Nucleus accumbens (tissue), 56 donors: ENCODE measurements at regions not wholly inside any gene's neighbourhood (a gene's known extent, or its start where the extent isn't known, plus 50 kb on each side); places are given as distances from the start of the nearest gene placed in this dataset.

Source experiments
- DNase-seq, 56 donors: peaks; one replicate each; lab custom pipeline; 2025; lab: John Stamatoyannopoulos, UW

DNA sequence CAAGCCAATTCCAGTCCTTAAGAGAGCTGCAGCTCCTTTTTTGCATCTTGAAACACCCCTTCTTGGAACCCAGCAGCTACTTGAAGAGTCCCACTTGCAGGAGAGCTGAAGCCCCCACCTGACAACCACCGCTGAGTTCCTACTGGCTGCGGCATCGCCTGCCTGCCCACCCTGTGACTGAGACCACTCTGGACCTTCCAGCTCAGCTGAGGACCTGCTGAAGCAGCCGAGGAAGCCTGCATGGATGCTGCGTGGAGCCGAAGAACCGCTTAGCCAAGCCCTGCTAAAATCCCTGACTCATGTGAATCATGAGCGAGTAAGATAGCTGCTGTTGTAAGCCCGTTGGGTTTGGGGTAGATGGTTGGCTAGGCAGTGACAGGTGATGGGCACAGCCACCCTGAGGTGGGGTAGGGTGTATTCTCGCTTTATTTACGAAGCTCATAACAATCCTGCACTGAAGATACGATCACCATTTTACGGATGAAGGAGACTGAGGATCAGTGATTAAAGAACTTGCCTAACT, 78.4 kb downstream of the INHBB start:
- no peak for DNase-seq

GRCh38 chr2:120425014-120425413, 79.1 kb downstream of the INHBB start:
- no peak for DNase-seq

DNA sequence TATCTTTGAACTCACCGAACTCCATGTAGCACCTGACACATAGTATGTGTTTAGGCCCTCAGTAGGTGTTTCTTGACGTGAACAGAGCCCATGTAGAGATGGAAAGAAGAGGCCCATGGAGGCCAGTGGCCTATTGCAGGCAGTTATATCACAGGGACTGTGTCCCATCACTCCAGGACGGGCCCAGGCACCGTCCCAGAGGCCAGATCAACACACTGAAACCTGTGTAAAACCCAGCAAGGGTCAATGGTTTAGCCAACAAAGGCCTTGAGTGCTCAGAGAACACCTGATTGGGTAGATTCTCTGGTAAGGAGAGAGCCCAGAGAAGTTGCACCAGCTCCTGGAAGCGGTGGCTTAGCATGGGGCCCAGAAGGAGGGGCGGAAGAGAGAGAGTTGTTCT, 82.8 kb downstream of the INHBB start:
- DNase-seq: no peak

GRCh38 chr2:120429586-120430500, 83.9 kb downstream of the INHBB start:
- no peak for DNase-seq

DNA sequence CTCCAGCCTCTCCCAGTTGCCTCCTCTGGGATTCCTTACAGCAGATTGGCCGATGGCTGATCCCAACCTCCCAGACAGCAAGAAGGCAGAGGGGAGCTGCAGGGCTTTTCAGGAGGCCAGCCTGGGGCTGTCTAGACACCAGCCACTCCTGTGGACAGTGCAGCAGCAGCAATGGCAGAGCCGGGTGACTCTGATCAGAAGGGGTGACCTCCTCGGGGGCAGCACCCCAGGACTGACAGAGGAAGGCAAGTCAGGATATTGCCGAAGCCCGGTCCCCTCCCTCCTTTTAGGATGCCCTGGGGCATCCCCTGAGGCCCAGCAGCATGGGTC, 84.5 kb downstream of the INHBB start:
- no peak for DNase-seq

DNA sequence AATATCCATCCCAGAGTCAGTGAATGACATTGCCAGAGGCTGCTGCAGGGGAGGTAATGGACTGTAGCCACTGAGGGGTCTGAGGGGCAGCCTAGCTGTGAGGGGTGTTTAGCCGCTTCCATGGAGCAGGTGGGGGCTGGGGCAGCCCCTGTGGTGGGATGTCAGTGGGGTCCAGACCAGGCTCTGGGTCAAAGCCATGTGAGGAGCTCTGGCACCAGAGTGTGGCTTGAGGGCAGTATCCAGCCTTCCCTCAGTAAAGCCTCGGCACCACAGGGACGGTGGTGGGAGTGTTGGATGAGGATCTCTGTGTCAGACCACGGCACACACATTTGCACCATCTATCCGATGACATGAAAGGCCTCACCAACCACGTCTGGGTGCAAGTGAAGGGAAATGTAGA, 85.0 kb downstream of the INHBB start:
- DNase-seq: no peak

DNA sequence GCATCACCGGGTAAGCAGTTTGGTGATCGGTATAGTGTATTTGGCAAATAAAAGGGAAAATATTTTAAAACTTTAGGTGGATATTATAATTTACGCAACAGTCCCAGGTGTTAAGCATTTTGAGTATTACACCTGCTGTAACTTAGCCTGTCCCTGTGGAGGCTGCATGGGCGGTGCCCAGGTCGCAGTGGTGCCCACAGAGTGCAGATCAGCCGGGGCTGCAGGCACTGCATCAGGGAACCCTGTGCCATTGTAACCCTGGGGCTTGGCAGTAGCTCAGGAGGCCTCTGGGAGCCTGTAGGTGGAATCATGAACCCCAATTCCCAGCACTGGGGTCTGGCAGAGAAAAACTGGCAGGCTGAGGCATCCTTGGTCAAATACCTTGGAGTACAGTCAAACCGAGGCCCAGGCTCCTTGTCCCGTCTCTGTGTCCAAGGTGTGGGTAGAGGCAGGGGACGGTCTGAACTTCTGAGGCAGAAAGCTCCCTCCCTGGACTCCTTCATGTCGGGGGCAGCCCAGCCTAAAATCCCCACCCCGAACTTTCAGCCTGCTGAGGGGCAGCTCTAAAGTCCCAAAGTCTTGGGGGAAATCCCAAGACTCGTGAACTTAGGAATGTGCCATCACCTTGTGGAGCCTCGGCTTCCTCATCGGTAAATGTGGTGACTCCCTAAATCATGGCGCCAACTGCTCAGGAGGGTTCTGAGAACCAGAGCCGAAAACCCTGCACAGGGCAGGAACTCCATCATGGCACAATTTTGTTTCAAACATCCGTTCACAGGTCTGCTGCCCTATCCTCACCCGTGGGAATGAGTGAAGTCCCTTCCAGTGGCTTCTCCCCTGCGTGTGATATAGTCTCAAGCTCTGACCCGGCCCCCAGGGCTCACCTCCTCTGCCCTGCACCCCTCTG, 85.7 kb downstream of the INHBB start:
- no peak for DNase-seq

- no peak for DNase-seq
These were observed 86.5 kb downstream of the INHBB start for GRCh38 chr2:120432293-120432975.

DNA sequence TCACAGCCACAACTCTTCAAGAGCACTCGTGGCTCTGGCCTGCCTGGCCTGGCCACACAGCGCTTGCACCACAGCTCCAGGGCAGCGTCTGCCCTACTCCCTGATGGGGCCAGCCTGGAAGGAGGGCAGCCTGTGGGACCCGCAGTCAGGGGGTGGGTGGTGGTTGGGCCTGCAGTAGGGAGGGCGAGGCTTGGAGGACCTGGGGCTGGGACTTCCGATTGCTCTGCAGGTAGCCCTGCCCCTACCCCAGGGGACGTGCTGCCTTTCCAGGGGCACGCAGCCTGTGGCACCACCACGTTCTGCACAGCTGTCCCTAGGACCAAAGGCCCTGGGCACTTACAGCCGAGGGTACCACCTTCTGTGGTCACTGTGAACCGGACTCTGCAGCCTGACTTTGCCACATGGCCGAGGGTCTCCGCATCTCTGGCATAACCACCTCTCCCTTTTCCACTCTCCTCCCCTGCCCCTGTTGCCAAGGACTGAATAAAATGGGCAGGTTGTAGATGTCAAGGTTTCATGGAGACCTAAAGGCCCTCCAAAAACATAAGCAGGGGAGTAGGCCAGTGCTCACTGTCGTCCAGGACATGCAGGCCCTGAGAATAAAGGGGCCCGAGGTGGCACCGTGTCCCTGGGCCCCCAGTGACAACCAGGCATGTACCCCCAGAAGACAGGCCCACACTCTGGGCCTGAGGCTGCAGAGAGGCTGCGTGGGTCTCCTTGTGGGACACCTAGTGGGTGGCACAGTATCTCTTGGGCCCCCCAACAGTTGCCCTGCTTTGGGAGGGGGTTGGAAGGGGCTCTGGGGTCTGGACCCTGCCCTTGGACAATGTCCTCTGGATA, 87.3 kb downstream of the INHBB start:
- DNase-seq: no peak

DNA sequence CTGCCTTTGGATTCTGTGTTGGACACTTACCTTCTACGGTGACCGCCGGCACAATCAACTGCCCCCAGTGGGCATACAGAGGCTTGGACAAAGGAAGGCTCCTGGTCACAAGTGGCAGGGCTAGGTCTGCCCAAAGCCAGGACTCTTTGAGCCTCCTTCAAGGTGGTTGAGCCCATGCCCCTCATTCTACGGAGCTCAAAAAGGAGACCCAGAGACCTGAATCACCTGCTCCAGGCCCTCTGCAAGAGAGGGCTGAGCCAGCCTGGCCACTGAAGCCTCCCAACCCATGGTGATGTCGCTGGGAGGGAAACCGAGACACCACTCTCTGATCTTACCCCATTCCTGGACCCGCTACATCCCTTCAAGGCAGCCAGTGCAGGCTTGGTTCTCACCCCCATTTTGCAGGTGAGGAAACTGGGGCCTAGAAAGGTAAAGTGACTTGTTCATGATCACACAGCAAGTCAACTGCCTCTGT, 87.9 kb downstream of the INHBB start:
- DNase-seq: no peak

DNA sequence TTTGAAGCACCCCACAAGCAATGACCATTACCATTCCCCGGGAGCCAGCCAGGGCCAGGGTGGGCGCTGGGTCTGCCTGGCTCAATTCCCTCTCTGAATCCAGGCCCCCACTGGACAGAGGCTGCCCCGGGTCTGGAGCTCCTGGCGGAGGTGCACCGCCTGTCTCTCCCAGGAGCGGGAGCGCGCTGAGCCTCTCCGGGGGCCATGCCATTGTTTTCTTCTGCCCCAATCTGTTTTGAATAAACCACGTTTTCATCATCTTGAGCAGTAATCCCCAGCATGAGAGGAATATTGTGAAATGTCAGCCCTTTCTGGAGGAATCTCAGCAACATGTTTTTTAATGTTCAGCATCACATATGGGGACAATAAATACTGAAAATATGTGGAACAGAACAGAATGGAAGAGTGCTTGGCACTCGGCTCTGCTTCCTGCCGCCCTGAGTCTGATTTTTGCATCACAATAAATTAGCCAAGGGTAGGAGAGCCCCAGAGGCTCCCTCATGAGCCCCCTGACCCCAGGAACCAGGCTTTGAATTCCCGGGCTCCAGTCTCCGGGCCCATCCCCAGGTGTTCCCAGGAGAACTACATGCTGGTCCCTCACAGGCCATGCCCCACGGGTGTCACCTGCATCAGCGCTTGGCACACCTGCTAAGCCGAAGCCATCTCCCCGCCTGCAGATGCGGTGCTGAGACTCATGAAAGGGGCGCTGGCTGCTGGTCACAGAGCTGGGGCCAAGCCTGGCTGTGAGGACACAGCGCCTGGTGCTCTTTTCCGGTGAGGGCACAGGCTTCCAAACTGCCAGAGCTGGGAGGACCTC, 88.8 kb downstream of the INHBB start:
- no peak for DNase-seq

DNA sequence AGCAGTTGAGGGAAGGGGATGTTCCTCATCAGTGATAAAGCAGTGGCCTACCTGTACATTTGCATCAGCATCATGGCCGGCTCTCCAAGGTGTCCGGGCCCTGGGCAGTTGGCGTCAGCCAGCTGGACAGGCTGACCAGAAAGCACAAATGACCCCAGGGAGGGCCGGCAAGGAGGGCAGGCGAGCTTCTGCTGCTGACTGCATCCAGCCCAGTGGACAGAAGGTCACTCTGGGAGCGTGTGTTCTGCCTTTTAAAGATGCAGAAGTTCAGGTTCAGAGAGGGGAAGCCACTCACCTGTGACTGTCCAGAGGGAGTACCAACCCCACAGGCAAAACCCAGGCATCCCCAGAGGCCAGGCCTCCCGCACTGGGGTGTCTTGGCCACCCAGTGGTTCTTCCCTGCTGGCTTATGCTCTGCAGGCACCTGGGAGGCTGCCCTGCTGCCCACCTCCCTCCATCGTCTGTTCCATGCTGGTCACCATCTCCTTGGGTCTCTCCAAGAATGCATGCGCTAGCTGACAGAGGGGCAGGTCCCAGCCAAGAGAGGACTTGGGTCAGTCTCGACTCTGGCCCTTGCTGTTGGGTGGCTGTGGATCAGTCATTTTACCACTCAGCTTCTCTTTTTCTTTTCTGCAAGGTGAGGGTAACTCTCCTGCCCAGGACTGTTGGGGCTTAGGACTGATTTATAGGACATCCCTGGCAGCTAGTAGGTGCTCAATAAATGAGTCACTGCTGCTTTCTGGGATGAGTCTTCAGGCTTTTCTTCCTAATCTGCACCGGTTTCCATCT, 89.9 kb downstream of the INHBB start:
- DNase-seq: no peak

DNA sequence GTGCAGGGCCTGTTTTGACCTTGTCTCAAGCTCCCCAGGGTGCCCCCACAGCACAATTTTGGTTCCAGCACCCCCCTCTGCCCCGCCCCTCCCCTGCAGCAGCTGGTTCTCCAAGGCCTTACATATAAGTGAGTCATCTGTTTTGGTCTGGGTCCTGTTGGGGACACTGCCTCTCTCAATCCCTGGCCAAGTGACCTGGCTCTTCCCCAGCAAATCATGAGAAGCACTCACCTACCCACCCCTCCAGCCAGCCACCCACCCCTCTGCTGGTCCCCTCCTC, 90.5 kb downstream of the INHBB start:
- DNase-seq: no peak

DNA sequence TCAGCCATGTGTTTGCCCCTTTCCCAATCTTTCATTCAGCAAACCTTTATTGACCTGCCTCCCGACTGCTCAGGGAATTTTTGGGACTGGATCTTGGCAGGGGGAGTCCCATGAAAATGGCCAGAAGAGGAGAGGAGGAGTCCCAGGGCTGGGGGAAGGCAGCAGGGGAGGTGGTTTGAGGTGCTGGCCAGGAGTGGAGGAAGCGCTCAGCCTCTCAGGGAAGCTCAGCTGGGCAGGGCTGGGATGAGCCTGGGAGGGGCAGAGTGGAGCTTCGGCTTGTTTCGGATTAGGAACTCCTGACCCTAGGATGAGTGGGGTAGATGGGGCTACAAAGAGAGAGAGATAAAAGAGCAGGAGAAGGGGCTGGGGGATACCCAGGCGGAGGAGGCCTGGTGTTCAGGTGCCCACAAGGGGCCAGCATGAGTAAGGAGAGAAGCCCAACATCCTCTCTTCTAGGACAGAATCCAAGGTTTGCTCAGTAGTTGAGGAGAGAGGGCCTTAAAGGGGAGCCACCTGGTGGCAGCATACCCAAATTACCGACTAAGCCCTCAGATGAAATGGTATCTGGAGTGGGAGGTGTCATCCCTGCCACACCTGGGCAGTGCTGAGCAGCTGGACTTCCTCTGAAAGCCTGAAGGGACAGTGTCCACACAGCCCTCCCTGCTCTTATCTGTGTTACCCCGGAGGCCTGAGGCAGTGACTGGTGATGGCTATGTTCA, 91.1 kb downstream of the INHBB start:
- no peak for DNase-seq

DNA sequence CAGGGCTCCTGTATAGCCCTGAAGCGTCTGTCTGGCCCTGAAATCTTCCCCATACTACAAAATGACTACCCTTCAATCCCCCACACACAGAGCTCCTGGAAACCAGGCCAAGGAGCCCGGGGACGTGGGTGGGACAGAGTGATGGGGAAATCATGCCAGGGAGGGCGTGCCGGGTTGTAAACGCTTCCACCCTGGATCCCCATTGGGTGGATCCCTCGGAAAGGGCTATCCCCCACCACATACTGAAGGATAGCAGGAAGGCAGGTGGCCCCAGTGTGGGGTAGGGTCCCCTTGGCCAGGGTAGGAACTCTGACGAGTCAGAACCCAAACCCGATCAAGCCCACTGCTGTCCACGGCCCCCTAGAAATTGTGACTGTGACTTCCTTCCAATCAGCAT, 91.7 kb downstream of the INHBB start:
- DNase-seq: no peak

- no peak for DNase-seq
These were observed 92.5 kb downstream of the INHBB start for GRCh38 chr2:120438301-120439066.

DNA sequence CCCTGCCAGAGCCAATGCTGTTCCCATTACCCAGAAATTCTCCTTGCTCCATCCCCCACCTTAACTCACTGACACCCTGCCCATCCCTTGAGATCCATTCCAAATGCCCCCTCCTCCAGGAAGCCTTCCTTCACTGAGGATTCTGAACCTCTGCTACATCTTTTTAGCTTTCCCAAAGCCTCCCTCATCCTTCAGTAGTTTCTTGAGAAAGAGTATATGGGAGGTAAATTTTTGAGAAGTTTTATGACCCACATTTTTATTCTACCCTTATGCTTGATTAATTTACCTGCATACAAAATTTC, 93.1 kb downstream of the INHBB start:
- no peak for DNase-seq
